OCI-LY1 (cell line): ENCODE measurements at regions not wholly inside any gene's neighbourhood (a gene's known extent, or its start where the extent isn't known, plus 50 kb on each side); places are given as distances from the start of the nearest gene placed in this dataset.

Experiments used
- EZH2 ChIP-seq: fragments of 200-600 bp; sonication (generic), shearing (Covaris generic); IDR thresholded peaks from 2 replicates; pipeline ENCODE4 v1.8.0; 2017; ENCODE audit warnings: borderline replicate concordance, mixed run types, mild to moderate bottlenecking, antibody characterized with exemption, low read length, moderate library complexity, mixed read lengths
- TF ChIP-seq, protein P1 (sequence below): fragments of 200-600 bp; sonication (generic), shearing (Covaris generic); IDR thresholded peaks from 2 replicates; pipeline ENCODE4 v1.5.1; 2017; ENCODE audit warnings: mild to moderate bottlenecking, antibody characterized with exemption, low read length, moderate library complexity, mixed read lengths

DNA sequence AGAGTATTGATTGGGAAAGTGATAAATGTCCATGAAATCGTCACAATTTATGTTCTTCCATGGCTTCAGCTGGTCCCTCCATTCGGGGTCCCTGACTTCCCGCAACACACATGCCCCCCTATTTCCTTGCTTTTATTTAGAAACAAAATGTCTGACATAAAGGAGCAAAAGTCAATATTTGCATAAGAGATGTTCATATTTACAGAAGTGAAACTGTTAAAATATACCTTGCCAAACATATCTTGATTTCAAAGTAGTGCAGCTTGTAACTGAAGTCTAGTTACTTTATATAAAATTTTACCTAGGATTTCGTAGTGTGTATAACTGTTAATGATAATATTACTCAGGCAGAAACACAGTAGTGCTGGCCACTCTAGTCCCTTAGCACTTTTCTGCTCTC, 548.9 kb upstream of the ADGRB3 start:
- TF ChIP-seq, protein P1, sequence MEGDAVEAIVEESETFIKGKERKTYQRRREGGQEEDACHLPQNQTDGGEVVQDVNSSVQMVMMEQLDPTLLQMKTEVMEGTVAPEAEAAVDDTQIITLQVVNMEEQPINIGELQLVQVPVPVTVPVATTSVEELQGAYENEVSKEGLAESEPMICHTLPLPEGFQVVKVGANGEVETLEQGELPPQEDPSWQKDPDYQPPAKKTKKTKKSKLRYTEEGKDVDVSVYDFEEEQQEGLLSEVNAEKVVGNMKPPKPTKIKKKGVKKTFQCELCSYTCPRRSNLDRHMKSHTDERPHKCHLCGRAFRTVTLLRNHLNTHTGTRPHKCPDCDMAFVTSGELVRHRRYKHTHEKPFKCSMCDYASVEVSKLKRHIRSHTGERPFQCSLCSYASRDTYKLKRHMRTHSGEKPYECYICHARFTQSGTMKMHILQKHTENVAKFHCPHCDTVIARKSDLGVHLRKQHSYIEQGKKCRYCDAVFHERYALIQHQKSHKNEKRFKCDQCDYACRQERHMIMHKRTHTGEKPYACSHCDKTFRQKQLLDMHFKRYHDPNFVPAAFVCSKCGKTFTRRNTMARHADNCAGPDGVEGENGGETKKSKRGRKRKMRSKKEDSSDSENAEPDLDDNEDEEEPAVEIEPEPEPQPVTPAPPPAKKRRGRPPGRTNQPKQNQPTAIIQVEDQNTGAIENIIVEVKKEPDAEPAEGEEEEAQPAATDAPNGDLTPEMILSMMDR: no peak
- no peak for TF ChIP-seq EZH2
